ENCODE measurements at regions not wholly inside any gene's neighbourhood (a gene's known extent, or its start where the extent isn't known, plus 50 kb on each side); places are given as distances from the start of the nearest gene placed in this dataset.

GRCh38 chr4:30904215-30904555 is 184.0 kb downstream of the PCDH7 start:
- TF ChIP-seq CTCF (conservative IDR thresholded peaks at IDR 0.05; ENCODE audit: low read depth, low read length) (no peak), EZH2phosphoT487 (IDR thresholded peaks at IDR 0.05; ENCODE audit: borderline replicate concordance, low read length) (no peak), EZH2 (IDR thresholded peaks at IDR 0.05; ENCODE audit: low read length, unreplicated experiment) (no peak)
